K562 (cell line): ENCODE measurements at regions not wholly inside any gene's neighbourhood (a gene's known extent, or its start where the extent isn't known, plus 50 kb on each side); places are given as distances from the start of the nearest gene placed in this dataset.

ENCODE experiments used
- EWSR1 ChIP-seq: fragments of 450-650 bp; IDR thresholded peaks from 2 replicates; pipeline ENCODE4 v1.6.1; 2018; ENCODE audit warnings: borderline replicate concordance, mild to moderate bottlenecking, low read depth, moderate library complexity; ENCODE audit not compliant: partially characterized antibody
- GABPA ChIP-seq: fragments of 200-800 bp; sonication (Bioruptor generic); conservative IDR thresholded peaks from 2 replicates; pipeline ENCODE4 v1.6.1; 2016; ENCODE audit warnings: low read depth, missing genetic modification characterization, missing compliant biosample characterization
- LCOR ChIP-seq: sonication (generic); formaldehyde crosslinking; IDR thresholded peaks from 2 replicates; pipeline ENCODE4 v1.8.0; 2022; ENCODE audit warnings: mild to moderate bottlenecking, missing genetic modification reagents
- MAFG ChIP-seq: fragments of 450-650 bp; conservative IDR thresholded peaks from 2 replicates; pipeline ENCODE4 v1.6.1; 2016; ENCODE audit warnings: missing genetic modification characterization, missing compliant biosample characterization
- PHB2 ChIP-seq: fragments of 450-650 bp; IDR thresholded peaks from 2 replicates; pipeline ENCODE4 v1.6.1; 2017; ENCODE audit warnings: low read depth
- PTRF ChIP-seq: fragments of 450-650 bp; IDR thresholded peaks from 2 replicates; pipeline ENCODE4 v1.6.1; 2016; ENCODE audit warnings: mild to moderate bottlenecking, missing genetic modification characterization, missing compliant biosample characterization
- ZNF165 ChIP-seq: fragments of 250-450 bp; sonication (Bioruptor Pico); IDR thresholded peaks from 2 replicates; pipeline ENCODE4 v1.4.0; 2020; ENCODE audit warnings: borderline replicate concordance
- ZNF507 ChIP-seq: conservative IDR thresholded peaks from 2 replicates; pipeline ENCODE4 v1.6.1; 2017; ENCODE audit warnings: missing genetic modification characterization, missing compliant biosample characterization
- TF ChIP-seq, protein P1 (sequence below), 2 experiments: fragments of 450-650 bp in 1 of 2; IDR thresholded peaks; 2 replicates each; pipeline ENCODE4 v1.6.1; 2011 to 2017; ENCODE audit warnings: low read depth in 2 of 2, antibody characterized with exemption in 1 of 2, borderline replicate concordance in 1 of 2, low read length in 1 of 2, mild to moderate bottlenecking in 1 of 2, mixed read lengths in 1 of 2; ENCODE audit not compliant: control insufficient read depth in 1 of 2
- TF ChIP-seq, protein P2 (sequence below): sonication (generic); formaldehyde crosslinking; IDR thresholded peaks from 2 replicates; pipeline ENCODE4 v1.8.0; 2023; ENCODE audit warnings: mild to moderate bottlenecking, missing genetic modification reagents
- TF ChIP-seq, protein P3 (sequence below), 2 experiments: fragments of 450-650 bp; conservative IDR thresholded peaks; 2 replicates each; pipeline ENCODE4 v1.6.1; 2017; ENCODE audit warnings: mild to moderate bottlenecking in 2 of 2, moderate library complexity in 2 of 2
- TF ChIP-seq, protein P4 (sequence below): fragments of 250-450 bp; sonication (Bioruptor Pico); IDR thresholded peaks from 2 replicates; pipeline ENCODE4 v1.8.0; 2022; ENCODE audit warnings: inconsistent platforms
- TF ChIP-seq, protein P5 (sequence below): fragments of 250-450 bp; sonication (Bioruptor Pico); IDR thresholded peaks from 2 replicates; pipeline ENCODE4 v1.5.0; 2021; ENCODE audit warnings: mild to moderate bottlenecking, moderate library complexity

DNA sequence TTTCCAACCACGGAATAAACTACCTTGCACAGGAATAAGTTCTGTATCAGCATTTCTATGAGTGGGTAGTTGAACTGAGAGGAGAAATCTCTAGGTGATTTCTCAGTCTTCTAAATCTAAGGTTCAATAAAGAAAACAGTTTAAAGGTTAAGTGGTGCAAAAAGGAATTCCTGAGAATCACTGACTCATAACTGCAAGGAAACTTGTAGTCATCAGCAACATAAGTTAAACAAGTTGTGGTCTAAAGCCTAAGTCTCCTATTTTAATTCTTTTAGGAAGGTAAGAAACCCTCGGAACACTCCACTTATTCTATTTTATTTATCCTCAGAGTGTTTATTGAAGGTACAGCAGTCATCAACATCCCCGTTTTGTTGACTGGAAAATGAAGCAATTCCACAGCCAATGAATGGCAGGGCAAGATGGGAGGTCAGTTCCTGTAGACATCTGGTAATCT lies 92.4 kb upstream of the PIK3CG start (continued):
- no peak for TF ChIP-seq PHB2
- TF ChIP-seq, protein P1, sequence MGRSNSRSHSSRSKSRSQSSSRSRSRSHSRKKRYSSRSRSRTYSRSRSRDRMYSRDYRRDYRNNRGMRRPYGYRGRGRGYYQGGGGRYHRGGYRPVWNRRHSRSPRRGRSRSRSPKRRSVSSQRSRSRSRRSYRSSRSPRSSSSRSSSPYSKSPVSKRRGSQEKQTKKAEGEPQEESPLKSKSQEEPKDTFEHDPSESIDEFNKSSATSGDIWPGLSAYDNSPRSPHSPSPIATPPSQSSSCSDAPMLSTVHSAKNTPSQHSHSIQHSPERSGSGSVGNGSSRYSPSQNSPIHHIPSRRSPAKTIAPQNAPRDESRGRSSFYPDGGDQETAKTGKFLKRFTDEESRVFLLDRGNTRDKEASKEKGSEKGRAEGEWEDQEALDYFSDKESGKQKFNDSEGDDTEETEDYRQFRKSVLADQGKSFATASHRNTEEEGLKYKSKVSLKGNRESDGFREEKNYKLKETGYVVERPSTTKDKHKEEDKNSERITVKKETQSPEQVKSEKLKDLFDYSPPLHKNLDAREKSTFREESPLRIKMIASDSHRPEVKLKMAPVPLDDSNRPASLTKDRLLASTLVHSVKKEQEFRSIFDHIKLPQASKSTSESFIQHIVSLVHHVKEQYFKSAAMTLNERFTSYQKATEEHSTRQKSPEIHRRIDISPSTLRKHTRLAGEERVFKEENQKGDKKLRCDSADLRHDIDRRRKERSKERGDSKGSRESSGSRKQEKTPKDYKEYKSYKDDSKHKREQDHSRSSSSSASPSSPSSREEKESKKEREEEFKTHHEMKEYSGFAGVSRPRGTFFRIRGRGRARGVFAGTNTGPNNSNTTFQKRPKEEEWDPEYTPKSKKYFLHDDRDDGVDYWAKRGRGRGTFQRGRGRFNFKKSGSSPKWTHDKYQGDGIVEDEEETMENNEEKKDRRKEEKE (IDR thresholded peaks at IDR 0.05; ENCODE audit: borderline replicate concordance in 1 of 2, control insufficient read depth in 1 of 2, low read depth in 2 of 2, low read length in 1 of 2) = no peak
- TF ChIP-seq LCOR = no peak
- no peak for TF ChIP-seq ZNF507
- no peak for TF ChIP-seq EWSR1
- TF ChIP-seq, protein P2, sequence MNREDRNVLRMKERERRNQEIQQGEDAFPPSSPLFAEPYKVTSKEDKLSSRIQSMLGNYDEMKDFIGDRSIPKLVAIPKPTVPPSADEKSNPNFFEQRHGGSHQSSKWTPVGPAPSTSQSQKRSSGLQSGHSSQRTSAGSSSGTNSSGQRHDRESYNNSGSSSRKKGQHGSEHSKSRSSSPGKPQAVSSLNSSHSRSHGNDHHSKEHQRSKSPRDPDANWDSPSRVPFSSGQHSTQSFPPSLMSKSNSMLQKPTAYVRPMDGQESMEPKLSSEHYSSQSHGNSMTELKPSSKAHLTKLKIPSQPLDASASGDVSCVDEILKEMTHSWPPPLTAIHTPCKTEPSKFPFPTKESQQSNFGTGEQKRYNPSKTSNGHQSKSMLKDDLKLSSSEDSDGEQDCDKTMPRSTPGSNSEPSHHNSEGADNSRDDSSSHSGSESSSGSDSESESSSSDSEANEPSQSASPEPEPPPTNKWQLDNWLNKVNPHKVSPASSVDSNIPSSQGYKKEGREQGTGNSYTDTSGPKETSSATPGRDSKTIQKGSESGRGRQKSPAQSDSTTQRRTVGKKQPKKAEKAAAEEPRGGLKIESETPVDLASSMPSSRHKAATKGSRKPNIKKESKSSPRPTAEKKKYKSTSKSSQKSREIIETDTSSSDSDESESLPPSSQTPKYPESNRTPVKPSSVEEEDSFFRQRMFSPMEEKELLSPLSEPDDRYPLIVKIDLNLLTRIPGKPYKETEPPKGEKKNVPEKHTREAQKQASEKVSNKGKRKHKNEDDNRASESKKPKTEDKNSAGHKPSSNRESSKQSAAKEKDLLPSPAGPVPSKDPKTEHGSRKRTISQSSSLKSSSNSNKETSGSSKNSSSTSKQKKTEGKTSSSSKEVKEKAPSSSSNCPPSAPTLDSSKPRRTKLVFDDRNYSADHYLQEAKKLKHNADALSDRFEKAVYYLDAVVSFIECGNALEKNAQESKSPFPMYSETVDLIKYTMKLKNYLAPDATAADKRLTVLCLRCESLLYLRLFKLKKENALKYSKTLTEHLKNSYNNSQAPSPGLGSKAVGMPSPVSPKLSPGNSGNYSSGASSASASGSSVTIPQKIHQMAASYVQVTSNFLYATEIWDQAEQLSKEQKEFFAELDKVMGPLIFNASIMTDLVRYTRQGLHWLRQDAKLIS (CRISPR knock-in tag) = no peak
- TF ChIP-seq, protein P3, sequence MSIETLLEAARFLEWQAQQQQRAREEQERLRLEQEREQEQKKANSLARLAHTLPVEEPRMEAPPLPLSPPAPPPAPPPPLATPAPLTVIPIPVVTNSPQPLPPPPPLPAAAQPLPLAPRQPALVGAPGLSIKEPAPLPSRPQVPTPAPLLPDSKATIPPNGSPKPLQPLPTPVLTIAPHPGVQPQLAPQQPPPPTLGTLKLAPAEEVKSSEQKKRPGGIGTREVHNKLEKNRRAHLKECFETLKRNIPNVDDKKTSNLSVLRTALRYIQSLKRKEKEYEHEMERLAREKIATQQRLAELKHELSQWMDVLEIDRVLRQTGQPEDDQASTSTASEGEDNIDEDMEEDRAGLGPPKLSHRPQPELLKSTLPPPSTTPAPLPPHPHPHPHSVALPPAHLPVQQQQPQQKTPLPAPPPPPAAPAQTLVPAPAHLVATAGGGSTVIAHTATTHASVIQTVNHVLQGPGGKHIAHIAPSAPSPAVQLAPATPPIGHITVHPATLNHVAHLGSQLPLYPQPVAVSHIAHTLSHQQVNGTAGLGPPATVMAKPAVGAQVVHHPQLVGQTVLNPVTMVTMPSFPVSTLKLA (conservative IDR thresholded peaks at IDR 0.05) = no peak
- TF ChIP-seq, protein P4, sequence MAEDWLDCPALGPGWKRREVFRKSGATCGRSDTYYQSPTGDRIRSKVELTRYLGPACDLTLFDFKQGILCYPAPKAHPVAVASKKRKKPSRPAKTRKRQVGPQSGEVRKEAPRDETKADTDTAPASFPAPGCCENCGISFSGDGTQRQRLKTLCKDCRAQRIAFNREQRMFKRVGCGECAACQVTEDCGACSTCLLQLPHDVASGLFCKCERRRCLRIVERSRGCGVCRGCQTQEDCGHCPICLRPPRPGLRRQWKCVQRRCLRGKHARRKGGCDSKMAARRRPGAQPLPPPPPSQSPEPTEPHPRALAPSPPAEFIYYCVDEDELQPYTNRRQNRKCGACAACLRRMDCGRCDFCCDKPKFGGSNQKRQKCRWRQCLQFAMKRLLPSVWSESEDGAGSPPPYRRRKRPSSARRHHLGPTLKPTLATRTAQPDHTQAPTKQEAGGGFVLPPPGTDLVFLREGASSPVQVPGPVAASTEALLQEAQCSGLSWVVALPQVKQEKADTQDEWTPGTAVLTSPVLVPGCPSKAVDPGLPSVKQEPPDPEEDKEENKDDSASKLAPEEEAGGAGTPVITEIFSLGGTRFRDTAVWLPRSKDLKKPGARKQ (CRISPR knock-in tag) = no peak
- TF ChIP-seq, protein P5, sequence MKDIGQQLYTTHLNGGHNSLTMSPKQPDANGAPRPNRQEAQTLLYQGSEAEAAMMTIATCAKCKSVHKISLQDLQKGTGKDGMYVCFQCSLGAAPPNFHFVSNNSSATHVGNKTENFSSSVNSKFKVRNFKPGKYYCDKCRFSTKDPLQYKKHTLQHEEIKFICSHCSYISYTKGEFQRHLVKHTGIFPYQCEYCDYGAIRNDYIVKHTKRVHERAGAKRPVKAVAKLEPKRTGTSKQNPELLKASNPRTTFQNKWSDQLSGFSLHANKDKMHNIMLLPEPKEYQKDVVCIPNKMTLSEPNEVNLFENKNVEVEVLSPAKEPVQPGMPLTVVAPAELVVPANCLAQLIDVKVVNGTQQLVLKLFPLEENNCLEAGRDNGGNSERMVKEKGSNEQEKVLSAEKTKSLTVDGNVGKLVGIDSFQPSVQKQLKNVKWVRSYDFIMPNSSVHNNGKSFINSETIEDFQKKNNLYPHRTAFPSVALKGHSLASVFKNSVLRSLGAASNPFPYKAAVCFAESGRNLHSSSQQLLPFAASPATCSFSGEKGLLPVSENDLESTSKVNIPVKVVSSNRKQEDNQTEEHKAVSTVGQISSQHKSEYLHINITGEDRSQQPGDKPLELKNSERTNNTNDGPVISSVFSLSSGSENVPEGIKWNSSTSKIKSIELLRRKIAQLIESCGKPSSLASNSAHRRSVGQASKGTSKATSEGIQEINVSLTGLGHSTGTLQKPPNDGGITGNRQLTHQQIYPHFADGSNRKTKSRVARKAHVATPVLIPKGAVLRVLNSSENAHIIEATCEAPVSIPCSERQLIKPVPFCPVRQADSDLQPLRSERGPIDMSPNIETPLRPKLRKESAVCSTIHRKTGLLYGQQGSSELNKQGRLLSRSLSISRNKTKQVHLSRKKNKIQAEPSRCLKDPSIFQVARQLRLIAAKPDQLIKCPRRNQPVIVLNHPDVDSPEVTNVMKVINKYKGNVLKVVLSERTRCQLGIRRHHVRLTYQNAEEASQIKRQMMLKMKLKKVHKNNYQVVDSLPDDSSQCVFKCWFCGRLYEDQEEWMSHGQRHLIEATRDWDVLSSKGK (CRISPR knock-in tag) = no peak
- TF ChIP-seq GABPA (tag) = 0 out of 2 replicates have a peak, but pooled peaks have one; percentile 8
- no peak for TF ChIP-seq PTRF (tag)
- peak; percentile 43; the same call in 1 of the 2 replicates for TF ChIP-seq MAFG (tag)
- no peak for TF ChIP-seq ZNF165 (CRISPR knock-in tag)
